K562 (cell line): ENCODE measurements at regions not wholly inside any gene's neighbourhood (a gene's known extent, or its start where the extent isn't known, plus 50 kb on each side); places are given as distances from the start of the nearest gene placed in this dataset.

Experiments
- CAMTA2 ChIP-seq: fragments of 250-450 bp; sonication (Bioruptor Pico); conservative IDR thresholded peaks from 2 replicates; pipeline ENCODE4 v1.5.1; 2022
- CHD4 ChIP-seq: fragments of 200-600 bp; sonication (generic); IDR thresholded peaks from 3 replicates; pipeline ENCODE4 v1.6.1; 2012; ENCODE audit warnings: low read depth, mild to moderate bottlenecking, mixed read lengths, low read length, inconsistent platforms; ENCODE audit not compliant: insufficient read depth, insufficient replicate concordance, poor library complexity, severe bottlenecking
- MAZ ChIP-seq, 2 experiments: fragments of 450-650 bp in 1 of 2; sonication (generic) in 1 of 2; formaldehyde crosslinking; IDR thresholded peaks in 1 of 2; conservative IDR thresholded peaks in 1 of 2; 2 replicates each; pipeline versions ENCODE4 v1.4.0 to v1.5.0; 2020; ENCODE audit warnings: mild to moderate bottlenecking in 1 of 2, missing genetic modification reagents in 1 of 2
- MBD1 ChIP-seq: fragments of 250-450 bp; sonication (Bioruptor Pico); IDR thresholded peaks from 2 replicates; pipeline ENCODE4 v1.8.0; 2022; ENCODE audit warnings: inconsistent platforms
- NFATC3 ChIP-seq: fragments of 450-650 bp; IDR thresholded peaks from 2 replicates; pipeline ENCODE4 v1.6.1; 2017; ENCODE audit warnings: mild to moderate bottlenecking
- STAT6 ChIP-seq: sonication (generic); formaldehyde crosslinking; IDR thresholded peaks from 2 replicates; pipeline ENCODE4 v1.8.1; 2023; ENCODE audit warnings: mild to moderate bottlenecking, missing genetic modification reagents
- TRIM28 ChIP-seq: fragments of 450-650 bp; IDR thresholded peaks from 2 replicates; pipeline ENCODE4 v1.6.1; 2017
- ZBTB7A ChIP-seq: IDR thresholded peaks from 2 replicates; pipeline ENCODE4 v1.6.1; 2011; ENCODE audit warnings: low read depth, mild to moderate bottlenecking, low read length, moderate library complexity, borderline replicate concordance; ENCODE audit not compliant: control insufficient read depth
- ZNF134 ChIP-seq: fragments of 250-450 bp; sonication (Bioruptor Pico); conservative IDR thresholded peaks from 2 replicates; pipeline ENCODE4 v1.4.0; 2020
- ZNF253 ChIP-seq: fragments of 250-450 bp; sonication (Bioruptor Pico); conservative IDR thresholded peaks from 2 replicates; pipeline ENCODE4 v1.6.1; 2021; ENCODE audit warnings: mild to moderate bottlenecking
- ZNF398 ChIP-seq: fragments of 250-450 bp; sonication (Bioruptor Pico); IDR thresholded peaks from 2 replicates; pipeline ENCODE4 v1.8.0; 2021; ENCODE audit warnings: moderate library complexity, mild to moderate bottlenecking, inconsistent platforms
- ZNF639 ChIP-seq, 2 experiments: fragments of 200-800 bp in 1 of 2; sonication (Bioruptor generic) in 1 of 2; sonication (generic) in 1 of 2; formaldehyde crosslinking in 1 of 2; IDR thresholded peaks in 1 of 2; conservative IDR thresholded peaks in 1 of 2; 2 replicates each; pipeline versions ENCODE4 v1.5.0 to v1.6.1; 2016 to 2020; ENCODE audit warnings: missing compliant biosample characterization in 1 of 2, missing genetic modification characterization in 1 of 2, missing genetic modification reagents in 1 of 2
- ZNF696 ChIP-seq: fragments of 250-450 bp; sonication (Bioruptor Pico); conservative IDR thresholded peaks from 2 replicates; pipeline ENCODE4 v1.4.0; 2020; ENCODE audit warnings: mild to moderate bottlenecking, moderate library complexity
- ZNF79 ChIP-seq: fragments of 250-450 bp; sonication (Bioruptor Pico); IDR thresholded peaks from 2 replicates; pipeline ENCODE4 v1.4.0; 2020; ENCODE audit warnings: low read depth, mild to moderate bottlenecking, moderate library complexity

- TF ChIP-seq ZNF398 (CRISPR knock-in tag) (peak; percentile 98), ZNF639 (CRISPR knock-in tag; conservative IDR thresholded peaks at IDR 0.05 in 1 of 2, IDR thresholded peaks at IDR 0.05 in 1 of 2) (peak in 1 of 2 experiments; percentile 94; a peak in 2 of 4 replicates), ZBTB7A (no peak), ZNF696 (CRISPR knock-in tag) (peak; percentile 86), NFATC3 (no peak), ZNF79 (CRISPR knock-in tag) (peak; percentile 88), STAT6 (no peak), TRIM28 (no peak), CHD4 (no peak), MAZ (CRISPR knock-in tag; conservative IDR thresholded peaks at IDR 0.05 in 1 of 2, IDR thresholded peaks at IDR 0.05 in 1 of 2) (peak in 1 of 2 experiments; percentile 77; a peak in 2 of 4 replicates), MBD1 (CRISPR knock-in tag) (peak; percentile 92; the same call in 1 of the 2 replicates), ZNF253 (no peak), ZNF134 (no peak), CAMTA2 (no peak)
Observed at GRCh38 chr6:16044211-16044643, 84.7 kb upstream of the MYLIP start (continued).
